GM19025 (cell line): ENCODE measurements at regions not wholly inside any gene's neighbourhood (a gene's known extent, or its start where the extent isn't known, plus 50 kb on each side); places are given as distances from the start of the nearest gene placed in this dataset.
"Not testable (repeated sequence)": the region's sequence is repeated elsewhere in the genome, so short reads cannot be mapped to it uniquely, and the experiment has no call there.

ENCODE experiments used
- ATAC-seq: cut with Tn5 transposase; IDR thresholded peaks from one replicate; pipeline ENCODE4 v1.9.1; 2021; ENCODE audit warnings: mild to moderate bottlenecking, low read depth, moderate library complexity; ENCODE audit not compliant: unreplicated experiment

DNA sequence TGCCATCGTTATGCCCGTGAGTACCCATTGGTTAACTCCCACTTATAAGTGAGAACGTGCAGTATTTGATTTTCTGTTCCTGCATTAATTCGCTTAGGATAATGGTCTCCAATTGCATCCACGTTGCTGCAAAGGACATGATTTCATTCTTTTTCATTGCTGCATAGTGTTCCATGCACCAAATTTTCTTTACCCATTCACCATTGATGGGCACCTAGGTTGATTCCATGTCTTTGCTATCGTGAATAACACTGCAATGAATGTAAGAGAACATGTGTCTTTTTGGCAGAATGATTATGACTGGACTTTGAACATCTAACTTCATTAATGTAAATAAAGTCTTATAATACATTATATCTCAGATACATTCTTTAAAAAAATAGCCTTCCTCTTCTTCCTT is 169.6 kb upstream of the CDIN1 start:
- no peak for ATAC-seq

DNA sequence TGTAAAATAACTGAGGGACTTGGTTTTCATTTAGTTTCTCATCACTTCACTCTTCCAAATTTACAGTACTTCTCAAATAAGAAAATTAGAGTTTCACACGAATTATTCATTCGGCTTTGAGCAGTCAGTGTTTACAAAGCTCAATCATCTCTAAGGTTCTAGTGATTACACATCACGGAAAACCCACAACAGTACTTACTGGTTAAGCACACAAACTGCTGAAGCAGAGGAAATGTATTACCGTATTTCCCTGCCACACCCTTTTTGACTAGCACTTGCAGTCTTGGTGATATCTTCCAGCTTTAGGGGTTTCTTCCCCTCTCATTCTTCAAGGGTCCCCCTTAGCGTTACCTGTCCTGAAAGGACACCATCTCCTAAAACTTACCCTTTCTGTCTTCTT is 164.8 kb upstream of the CDIN1 start:
- ATAC-seq: no peak

DNA sequence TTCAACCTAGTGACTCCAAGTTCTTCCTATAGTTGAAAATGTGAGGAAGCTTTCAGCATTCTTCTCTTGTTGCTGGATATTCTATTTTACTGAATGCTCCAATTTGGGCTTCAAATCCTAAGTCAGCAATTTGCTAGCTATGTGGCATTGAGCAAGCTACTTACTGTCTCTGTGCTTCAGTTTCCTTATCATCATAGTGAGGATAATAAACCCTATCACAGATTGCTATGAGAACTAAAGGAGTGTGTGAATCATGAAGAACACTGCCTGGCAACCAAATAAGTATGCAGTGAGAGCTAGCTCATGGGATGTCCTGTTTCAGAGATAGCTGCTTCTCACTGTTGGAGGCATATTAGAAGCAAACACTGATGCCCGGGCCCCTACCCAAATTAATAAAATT is 163.8 kb upstream of the CDIN1 start:
- ATAC-seq: no peak

DNA sequence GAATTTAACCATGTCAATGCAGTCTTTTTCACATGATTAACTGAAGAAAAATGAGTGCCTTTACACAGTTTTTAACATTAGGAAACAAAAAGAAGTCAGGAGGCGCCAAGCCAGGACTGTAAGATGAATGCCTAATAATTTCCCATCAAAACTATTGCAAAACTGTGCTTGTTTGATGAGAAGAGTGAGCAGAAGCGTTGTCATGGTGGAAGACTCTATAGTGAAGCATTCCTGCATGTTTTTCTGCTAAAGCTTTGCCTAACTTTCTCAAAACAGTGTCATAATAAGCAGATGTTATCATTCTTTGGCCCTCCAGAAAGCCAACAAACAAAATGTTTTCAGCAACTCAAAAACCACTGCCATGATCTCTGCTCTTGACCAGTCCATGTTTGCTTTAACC is 156.8 kb upstream of the CDIN1 start:
- no peak for ATAC-seq

DNA sequence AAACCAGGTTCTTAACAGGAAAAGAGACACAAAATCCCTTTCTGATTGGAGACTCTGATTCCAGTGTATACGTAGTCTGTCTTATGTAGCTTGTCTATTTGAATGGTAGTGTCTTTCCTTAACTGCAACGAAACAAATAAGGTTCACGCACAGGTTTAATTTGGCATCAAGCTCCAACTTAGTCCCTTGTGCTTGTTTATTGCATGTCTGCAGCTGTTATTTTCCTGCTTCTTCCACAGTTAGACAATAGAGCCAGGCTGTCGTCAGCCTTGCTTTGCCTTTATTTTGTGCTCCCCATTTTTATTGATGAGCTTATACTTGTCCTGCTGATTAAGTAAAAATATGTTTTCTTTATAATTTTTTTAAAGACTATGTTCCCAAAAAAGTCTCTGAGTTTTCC is 152.7 kb upstream of the CDIN1 start:
- ATAC-seq: no peak

DNA sequence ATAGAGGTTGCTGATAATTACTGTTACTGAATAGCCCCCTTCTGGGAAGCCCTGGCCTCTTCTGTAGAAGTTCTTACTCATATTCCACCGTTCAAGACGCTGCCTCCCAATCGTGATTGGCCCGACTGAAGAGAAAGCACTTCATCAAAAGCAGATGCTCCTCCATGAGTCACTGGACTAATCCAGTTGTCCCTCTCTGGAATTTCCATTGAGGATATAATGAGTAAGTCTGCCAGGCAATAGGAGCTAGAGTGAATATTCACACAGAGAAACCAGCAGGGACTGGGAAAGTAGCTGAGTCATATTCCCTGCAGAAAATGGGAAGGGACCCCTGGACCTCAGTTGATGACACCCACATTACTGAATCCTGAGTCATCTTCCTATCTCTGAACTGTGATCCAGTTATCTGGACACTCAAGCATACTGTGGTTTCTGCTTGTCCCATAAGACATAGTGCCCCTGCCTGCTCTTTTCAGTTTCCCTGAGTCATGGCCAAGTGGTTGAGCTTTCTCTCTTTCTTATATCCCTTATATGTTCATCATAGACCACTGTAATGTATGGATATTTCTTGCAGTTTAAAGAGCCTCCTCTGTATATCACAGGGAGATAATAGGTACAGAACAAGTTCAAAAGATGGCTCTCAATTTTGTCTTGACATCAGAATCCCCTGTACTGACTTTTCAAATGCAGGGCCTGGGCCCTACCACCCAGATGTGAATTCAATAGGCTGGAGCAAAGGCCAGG is 151.2 kb upstream of the CDIN1 start:
- no peak for ATAC-seq

DNA sequence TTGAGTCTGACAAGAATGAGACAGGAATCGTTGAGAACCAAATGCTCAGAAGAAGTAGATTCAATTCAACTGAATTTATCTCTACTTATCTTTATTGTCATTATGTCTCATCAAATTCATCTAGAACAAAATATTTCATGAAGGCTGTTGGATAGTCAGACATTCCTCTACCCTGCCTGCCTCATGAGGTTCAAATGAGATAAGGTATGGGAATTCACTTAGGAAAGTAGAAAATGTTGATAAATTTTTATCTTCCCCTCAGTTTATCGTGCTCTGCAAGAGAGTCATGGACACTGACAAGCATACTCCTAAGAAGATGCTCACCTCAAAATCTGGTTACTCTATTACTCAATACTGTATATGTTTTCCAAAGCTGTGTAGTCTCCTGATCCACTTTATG is 149.7 kb upstream of the CDIN1 start:
- ATAC-seq: no peak

DNA sequence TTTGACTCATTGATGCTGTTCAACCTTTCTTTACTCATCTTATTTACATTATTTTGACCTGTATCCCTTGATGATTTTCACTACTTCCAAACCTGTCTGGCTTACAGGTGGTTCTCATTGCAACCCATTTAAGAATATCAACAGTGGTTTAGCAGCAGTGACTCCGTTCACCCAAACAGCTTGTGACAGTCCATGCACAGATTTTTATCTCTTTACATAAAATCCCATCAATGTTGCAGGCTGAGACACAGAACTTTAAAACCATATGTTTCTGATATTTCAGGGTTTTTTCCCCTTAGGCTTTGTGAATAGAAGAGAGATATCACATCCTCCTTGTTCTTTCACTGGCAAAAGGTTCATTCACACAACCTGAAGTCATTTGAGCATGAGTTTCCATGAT is 149.1 kb upstream of the CDIN1 start:
- ATAC-seq: no peak

DNA sequence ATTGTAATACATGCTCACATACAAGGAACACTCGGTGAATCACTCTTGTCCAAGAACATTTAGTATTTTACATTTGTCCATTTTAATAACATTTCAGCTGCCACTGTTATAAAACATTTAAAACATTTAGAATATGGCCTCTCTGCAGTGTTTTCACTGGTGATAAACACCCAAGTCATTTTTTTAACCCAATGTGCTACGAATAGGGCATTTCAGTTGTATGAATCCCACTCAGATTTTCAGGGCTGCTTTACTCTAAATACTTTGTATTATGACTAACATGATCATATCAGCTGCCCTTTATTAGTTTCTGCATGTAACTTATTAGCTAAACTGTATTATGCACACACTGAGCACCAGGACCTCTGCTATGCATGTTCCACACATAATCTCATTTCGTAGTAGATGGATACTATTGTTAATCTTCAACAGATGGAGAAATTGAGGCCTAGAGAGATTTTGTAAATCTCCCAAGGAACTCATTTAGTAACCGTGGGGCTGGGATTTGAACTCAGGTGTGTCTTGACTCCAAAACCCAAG is 148.6 kb upstream of the CDIN1 start:
- ATAC-seq: no peak

DNA sequence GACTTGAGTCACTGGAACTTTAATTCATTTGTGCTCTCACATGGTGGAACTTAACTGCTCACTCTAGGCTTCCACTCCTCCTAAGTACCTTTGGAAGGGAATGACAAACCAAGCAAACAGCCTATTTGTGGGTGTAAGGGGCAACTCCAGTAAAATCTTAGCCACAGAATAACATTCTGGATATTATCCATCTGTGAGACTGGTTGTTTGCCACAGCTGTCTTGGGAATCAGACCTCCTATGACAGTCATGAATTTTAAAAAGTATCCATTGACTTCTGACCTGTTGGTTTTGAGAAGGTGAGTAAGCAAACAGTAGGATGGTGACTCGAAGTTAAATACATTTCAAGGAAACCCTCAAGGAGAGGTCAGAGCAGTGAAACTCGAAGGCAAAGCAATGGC is 147.3 kb upstream of the CDIN1 start:
- no peak for ATAC-seq

DNA sequence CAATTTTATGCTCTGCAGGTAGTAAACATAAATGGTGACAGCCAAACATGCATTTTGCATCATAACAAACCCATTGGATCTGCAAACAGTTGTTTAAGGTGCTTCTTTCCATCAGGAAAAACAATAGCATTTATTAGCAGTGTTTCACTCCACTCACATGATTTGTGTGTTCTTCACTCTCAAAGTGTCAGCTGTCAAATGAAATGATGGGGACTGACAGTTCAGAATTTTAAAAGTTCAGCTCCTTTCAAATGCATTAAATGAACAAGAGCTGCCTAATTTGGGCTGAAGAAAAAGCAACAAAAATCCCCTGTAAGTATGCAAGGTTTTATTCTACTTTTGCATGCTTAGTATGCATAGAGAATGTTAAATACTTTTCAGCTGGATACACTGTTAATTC is 145.2 kb upstream of the CDIN1 start:
- no peak for ATAC-seq

DNA sequence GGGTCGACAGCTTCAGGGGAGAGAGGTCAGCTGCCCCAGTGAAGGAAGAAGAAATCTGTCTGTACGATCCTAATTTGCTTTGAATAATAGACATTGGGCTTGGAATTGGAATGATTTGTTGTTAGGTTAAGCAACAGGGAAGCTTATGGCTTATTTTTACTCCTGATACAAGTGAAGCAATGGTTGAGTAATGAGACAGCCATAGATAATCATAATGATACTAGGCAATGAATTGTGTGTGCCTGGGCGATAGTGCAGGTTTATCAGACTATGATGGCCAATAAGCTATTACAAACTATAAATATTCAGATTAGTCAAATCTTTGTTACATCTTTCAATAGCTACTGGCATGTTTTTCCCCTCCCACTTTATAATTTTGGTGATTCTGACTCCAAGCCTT is 140.9 kb upstream of the CDIN1 start:
- ATAC-seq: no peak

DNA sequence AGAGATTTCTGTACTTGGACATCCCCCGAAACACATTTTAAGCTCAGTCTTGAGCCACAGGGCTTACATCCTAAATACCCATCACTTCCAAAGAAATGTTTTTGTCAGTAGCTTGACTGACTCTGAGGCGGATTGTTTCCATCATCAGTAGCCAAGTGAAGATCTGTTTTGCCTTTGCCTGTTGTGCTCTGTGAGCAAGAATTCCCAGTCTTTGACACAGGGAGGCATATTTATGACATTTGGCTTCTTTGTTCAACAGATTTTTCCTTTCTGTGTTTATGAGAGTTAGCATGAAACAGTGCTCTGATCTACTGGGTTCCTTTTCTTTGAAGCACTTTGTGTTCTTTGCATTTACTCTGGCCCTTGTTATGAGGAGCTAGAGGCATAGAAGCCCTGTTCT is 132.1 kb upstream of the CDIN1 start:
- no peak for ATAC-seq

DNA sequence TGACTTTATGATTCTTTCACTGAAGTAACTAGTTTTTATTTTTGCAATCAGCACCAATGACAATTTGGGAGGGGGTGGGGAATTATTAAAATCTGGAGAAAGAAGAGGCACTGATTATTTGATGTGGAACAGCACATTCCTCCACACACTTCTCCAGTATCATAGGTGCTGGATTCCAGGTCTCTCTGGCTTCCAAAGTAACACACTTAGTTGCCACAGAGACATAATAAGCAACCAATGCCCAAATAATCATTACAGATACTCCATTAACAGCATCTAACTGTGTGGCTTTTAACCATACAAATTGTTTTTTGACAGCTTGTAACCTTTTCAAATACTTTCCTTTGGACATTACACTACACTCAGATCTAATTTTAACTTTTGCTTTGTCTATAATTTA is 131.0 kb upstream of the CDIN1 start:
- no peak for ATAC-seq

DNA sequence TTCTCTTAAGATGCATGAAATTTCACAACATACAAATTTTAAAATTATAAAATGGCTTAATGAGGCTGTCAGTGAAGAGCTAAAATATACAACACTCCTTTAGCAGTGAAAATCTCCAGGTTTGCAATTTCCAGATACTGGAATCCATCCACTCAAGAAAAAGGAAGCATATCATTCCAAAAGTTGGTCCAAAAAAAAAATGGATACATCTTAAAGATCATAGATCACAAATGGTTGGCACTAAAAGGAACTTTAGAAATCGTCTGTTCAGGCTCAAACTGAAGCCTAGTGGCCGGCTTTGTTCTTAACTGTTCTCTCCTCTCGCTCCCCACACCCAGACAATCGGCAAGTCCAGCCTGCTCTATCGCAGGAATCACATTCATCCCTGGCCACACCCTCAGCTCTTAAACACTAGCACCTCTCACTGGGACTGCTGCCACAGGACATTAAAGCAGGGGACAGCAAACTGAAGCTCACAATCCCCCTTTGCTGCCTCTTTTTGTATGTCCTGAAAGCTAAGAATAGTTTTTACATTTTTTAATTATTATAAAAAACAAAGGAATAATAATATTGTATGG is 130.3 kb upstream of the CDIN1 start:
- no peak for ATAC-seq

DNA sequence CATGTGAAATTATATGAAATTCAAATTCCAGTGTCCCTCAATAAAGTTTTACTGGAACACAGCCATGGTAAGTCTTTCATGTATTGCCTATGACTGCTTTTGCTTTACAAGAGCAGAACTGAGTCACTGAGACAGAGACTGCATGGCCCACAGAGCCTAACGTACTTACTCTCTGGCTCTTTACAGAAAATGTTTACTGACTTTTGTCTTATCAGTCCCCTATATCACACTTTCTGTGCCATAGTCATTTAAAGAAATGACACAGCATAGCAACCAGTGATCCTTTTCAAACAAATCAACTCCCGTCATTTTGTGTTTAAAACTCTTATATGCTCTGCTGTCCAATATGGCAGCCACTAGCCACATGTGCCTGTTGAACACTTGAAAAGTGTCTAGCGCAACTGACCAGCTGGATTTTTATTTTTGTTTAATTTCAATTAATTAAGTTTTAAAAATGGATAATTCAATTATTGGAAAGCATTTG is 129.7 kb upstream of the CDIN1 start:
- no peak for ATAC-seq

DNA sequence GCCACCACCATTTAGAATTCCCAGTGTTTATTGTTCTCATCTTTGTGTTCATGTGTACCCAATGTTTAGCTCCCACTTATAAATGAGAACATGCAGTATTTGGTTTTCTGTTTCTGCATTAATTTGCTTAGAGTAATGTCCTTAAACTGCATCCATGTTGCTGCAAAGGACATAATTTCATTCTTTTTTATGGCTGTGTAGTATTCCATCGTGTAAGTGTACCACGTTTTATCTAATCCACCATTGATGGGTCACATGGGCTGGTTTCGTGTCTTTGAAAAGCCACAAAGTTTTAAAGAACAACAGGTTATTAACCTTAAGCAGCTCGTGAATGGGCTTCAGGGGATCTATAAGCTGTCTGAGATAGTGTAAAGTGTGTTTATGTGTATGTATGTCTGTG is 125.2 kb upstream of the CDIN1 start:
- not testable (repeated sequence) for ATAC-seq

DNA sequence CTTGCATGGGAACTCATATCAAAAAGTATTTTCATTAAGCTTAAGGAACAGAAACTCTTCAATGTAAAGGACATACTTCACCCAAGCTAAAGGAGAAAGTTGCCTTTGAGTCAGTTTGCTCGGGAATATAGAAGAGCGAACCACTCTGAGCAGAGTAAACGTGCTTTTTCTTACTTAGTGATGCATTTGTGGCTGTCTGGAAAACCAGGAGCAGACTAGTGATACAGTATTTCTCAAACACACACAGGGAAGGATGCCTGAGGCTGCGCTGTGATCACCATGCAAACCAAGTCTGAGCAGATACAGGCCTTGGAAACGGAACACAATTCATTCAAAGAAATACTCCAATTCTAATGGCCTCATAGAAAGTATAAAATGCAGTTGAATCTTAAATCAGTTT is 121.0 kb upstream of the CDIN1 start:
- ATAC-seq: no peak

DNA sequence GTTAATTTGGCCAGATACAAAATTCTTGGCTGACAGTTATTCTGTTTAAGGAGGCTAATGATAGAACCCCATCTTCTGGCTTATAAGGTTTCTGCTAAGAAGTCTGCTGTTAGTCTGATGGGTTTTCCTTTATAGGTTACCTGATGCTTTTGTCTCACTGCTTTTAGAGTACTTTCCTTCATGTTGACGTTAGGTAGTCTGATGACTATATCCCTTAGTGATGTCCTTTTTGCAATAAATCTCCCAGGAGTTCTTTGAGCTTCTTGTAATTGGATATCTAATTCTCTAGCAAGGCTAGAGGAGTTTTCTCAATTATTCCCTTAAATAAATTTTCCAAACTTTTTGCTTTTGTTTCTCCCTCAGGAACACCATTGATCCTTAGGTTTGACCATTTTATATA is 114.1 kb upstream of the CDIN1 start:
- ATAC-seq: no peak

DNA sequence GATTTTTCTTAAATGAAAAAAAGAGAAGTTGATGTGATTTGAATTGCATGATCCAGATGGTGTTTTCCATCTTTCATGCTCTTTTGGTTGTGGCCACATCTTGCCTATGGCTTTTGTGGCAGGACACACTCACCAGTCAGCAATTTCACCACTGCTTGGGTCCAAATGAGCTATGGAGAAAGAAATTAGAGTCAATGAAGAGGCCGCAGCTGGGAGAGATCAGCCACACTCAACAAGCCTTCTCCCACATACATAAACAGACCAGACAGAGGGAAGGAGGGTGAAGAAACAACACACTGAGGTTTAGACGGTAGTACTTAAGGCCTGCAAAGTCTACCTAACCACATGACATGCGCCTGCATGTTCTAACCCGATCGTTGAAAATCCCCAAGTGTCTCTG is 110.7 kb upstream of the CDIN1 start:
- no peak for ATAC-seq

DNA sequence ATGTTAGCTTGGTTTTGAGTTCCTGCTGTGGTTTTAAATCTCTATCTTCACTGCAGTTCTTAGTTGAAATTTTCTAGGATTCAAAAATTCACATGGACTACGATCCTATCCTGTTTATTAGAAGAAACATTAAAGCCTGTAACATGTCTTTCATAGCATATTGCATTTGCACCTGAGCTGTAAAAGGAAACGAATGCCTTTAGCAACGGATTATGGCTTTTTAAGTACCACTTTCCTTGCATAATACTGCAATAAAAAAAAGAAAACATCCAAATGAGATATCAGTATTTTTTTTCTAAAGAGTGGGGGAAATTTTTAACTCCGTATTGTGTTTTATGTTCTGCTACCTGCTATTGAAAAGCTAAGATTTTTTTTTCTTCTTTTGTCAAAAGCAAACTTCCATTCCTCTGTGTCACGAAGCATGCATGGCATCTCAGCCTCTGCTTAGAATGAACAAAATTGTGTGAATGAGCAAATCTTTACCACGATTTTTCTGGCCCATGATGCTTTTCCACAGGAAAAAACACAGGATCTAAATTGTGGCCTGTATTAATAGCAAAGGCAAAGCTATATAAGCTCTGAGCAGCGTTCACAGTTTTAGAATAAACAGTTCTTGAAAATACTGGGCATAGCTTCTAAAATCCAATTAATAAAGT is 110.0 kb upstream of the CDIN1 start:
- no peak for ATAC-seq

DNA sequence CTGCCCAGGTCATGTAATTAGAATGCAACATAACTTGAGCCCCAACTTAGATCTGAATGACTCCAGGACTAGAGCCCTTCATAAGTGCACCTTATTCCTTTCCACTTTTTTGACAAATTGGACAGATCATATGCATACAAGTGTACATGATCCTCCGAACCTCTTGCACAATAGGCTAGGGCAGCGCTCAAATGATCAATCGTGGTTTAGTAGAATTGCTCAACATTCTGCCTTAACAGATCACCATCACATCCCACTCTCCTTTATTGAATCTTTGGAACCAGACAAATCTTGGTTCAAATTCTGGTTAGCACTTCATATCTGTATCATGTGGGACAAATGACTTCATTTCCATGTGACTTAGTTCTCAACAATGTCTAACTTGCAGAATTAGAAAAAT is 106.8 kb upstream of the CDIN1 start:
- ATAC-seq: no peak
